ENCODE measurements at regions not wholly inside any gene's neighbourhood (a gene's known extent, or its start where the extent isn't known, plus 50 kb on each side); places are given as distances from the start of the nearest gene placed in this dataset.
"Not testable (repeated sequence)": the region's sequence is repeated elsewhere in the genome, so short reads cannot be mapped to it uniquely, and the experiment has no call there.

DNA sequence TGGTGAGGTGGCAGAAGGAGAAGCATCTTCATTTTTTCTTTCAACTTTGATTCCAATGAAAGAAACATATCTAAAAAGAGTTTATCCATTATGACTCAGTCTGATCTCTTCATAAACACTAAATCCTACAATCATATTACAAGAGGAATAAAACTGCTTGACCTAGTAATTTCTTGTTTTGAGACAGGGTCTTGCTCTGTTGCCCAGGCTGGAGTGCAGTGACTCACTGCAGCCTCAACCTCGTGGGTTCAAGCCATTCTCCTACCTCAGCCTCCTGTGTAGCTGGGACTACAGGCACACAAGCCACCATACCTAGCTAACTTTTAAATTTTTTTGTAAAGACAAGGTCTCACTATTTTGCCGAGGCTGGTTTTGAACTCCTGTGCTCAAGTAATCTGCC lies 147.2 kb downstream of the NDUFA12 start:
- no peak for DNase-seq

DNA sequence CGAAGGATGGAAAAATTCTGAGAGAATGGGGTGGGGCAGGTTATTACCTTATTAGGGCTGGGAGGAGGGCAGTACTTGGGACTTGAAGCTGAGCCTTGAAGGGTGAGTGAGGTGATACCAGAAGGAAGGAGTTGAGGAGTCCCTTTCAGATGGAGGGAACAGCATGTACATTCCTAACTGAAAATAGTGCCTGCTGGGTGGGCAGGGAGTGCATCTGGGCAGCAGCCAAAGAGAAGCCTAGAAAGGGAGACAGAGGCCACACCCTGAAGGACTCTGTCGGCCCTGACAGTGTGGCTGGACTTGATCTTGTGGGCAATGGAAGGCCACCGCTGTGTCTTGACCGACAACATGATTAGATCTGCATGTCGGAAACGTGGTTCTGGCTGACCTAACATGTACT lies 147.6 kb downstream of the NDUFA12 start:
- no peak for DNase-seq

DNA sequence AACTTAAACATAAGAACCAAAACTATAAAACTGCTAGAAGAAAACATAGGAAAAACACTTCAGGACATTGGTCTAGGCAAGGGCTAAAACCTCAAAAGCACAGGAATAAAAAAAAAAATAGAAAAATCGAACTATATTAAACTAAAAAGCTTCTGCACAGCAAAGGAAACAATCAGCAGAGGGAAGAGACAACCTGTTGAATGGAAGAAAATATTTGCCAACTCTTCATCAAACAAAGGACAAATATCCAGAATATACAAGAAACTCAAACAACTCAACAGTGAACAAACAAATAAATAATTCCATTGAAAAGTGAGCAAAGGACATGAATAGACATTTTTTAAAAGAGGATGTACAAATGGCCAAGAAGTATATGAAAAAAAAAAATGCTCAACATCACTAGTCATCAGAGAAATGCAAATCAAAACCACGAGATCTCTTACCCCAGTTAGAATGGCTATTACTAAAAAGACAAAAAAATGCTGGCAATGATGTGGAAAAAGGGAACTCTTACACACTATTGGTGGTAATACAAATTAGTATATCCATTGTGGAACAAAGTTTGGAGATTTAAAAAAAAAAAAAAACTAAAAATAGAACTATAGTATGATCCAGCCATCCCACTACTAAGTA lies 152.0 kb downstream of the NDUFA12 start:
- DNase-seq = no peak

DNA sequence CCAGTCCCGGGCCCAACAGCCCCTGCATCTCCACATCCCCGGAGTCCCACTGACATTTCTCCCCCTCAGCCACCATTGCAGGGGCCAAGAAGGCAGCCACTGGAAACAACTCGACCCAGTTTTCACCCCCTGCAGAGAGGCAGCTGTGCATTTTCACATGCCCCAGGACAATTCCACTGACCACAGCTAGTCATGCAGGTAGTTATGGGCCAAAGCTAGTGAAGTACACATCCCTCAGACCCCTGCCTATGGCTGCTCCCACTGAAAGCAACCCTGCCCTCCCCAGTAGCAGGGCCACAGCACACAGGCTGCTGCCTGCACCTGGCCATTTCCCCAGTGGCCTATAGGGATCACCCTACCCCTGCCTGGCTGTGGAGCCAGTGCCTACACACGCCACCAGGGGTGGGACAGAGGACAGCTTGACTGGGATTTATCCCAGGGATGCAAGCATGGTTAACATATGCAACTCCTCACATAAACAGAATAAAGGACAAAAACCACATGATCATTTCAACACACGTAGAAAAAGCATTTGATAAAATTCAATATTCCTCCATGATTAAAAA lies 154.0 kb downstream of the NDUFA12 start:
- no peak for DNase-seq

DNA sequence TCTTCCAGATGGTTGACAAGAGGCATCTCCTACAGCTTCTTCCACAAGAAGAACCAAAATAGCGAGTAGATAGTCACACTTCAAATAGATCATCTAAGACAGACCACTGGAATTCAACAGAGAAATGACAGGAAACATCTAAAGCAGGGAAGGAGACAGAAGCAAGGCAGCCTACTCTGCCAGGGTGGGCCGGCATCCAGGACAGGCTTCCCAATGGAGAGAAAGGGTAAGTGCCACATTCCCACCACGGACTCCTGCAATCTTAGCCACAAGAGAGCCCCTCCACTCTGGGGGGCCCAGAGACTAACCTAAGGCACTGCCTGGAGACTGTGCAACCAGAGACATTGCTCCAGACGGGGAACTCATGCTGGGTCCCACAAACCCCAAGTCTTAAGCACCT lies 154.5 kb downstream of the NDUFA12 start:
- DNase-seq = no peak

DNA sequence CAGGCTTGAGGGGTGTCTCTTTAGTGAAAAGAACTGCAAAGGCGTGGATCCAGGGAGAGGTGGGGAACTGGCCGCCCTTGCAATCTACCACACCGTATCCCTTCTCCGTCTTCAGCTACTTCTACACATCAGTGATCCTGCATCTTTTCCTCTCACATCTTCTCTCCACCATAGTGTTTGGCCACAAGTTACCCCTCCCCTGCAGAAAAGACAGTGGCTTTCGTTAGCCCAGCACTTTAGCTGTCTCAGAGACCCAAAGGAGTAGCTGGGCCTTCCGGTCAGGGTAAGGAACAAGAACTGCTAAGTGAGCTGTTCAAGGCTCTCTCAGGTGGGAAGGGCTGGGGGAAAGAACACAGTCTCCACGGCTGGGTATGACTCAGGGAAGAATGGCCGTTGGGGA lies 158.4 kb downstream of the NDUFA12 start:
- DNase-seq = no peak

DNA sequence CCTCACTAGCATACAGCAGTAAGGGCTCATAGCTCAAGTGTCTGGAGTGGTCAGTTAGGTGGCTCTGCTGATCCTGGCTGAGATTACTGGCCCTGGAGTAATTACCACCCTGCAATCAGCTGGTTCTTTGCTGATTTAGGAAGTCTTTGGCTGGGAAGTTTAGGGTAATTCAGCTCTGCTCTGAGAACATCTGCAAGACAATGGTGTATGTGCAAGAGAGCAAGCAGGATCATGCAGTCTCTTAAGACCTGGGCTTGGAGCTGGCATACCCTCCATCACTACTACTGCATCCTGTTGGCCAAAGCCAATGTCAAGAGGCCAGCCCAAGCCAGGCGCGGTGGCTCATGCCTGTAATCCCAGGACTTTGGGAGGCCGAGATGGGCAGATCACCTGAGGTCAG lies 159.0 kb downstream of the NDUFA12 start:
- DNase-seq = no peak

DNA sequence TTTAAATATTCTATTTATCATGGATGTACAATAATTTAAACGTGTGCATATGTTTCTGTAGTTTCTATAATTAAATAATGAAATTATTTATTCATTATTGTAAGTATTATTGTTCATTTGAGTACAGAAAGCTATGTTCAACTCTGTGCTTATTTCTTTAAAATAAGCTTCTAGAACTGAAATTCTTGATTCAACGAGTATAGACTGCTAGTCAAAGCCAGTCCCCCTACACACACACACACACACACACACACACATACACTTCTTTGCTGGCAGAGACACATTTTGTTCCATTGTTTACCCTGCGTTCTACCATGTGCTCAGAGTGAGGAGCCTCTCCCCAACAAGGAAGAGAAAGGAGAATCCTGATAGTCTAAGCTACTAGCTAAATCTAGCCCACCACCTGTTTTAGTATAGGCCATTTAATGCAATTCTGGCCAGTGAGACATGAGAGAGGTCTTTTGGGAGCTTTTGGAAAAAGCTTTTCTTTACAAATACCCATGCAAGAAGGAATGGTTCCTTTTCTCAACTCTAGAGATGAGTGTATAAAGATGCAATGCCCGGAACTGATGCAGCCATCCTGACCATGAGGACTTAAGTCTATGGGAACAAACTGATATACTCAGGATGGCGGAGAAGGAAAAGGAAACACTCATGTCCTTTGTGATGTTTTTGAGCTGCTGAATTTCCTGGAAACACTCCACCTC lies 161.4 kb downstream of the NDUFA12 start:
- DNase-seq = no peak

DNA sequence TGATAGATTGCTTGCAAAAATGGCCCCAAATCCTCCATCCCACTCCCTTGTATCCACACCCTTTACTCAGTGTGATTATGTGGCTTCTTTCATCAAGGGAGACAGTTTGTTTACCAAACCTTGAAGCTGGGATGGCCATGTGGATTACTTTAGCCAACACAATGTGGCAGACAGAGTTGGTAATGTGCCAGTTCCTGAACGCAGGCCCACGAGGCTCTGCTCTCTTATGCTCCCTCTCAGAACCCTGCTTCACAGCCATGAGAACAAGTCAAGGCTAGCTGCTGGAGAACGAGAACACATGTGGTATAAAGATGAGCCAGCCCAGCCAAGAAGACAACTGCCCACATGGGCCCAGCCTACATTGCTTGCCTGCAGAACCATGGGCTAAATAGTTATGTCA lies 162.3 kb downstream of the NDUFA12 start:
- no peak for DNase-seq

DNA sequence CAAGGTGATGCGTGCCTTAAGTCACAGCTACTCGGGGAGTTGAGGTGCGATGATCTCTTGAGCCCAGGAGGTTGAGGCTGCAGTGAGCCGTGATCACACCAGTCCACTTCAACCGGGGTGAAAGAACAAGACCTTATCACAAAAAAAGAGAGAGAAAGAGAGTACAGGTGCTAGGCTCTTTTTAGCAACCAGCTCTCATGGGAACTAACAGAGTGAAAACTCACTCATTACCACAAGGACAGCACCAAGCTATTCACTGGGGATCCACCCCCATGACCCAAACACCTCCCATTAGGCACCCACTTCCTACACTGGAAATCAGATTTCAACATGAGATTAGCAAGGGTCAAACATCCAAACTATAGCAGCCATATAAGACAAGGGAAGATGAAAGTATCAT lies 164.2 kb downstream of the NDUFA12 start:
- DNase-seq = no peak

DNA sequence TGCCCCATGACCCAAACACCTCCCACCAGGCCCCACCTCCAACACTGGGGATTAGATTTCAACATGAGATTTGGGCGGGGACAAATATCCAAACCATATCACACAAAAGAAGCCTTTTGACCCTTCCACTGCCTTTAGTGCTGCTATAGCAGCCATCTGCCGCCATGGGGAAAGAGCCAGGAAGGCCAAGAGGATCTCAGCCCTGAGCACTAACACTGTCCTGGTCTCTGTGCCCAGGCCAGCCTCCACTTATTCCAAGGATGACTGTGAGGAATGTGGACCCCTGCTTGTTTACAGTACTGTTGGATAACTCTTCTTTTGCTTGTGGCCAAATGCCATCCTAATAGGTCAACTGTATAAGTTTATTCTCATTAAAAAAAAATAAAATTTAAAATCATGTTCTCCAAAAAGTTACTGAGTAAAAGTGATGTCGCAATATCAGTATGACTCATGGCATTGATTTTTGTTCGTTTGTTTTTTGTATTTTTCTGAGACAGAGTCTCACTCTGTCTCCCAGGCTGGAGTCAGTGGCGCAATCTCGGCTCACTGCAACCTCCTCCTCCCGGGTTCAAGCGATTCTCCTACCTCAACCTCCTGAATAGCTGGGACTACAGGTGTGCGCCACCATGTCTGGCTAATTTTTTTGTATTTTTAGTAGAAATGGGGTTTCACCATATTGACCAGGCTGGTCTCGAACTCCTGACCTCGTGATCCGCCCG lies 166.4 kb downstream of the NDUFA12 start:
- not testable (repeated sequence) for DNase-seq

DNA sequence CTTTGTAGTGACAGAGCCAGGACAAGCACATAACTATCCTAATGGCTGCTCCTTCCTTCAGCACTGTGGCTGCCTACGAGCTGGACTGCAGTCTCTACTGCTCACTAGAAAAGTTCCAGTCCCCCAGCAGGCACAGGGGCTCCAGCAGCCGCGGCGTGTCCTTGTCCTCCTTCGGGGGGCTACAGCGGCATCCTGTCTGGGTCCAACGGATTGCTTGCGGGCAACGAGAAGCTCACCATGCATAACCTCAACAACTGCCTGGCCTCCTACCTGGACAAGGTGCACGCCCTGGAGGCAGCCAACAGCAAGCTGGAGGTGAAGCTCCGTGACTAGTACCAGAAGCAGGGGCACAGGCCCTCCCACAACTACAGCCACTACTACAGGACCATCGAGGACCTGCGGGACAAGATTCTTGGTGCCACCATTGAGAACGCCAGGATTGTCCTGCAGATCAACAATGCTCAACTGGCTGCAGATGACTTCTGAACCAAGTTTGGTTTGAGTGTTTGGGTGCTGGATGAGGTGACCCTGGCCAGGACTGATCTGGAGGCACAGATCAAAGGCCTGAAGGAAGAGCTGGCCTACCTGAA lies 169.4 kb downstream of the NDUFA12 start:
- DNase-seq = no peak

DNA sequence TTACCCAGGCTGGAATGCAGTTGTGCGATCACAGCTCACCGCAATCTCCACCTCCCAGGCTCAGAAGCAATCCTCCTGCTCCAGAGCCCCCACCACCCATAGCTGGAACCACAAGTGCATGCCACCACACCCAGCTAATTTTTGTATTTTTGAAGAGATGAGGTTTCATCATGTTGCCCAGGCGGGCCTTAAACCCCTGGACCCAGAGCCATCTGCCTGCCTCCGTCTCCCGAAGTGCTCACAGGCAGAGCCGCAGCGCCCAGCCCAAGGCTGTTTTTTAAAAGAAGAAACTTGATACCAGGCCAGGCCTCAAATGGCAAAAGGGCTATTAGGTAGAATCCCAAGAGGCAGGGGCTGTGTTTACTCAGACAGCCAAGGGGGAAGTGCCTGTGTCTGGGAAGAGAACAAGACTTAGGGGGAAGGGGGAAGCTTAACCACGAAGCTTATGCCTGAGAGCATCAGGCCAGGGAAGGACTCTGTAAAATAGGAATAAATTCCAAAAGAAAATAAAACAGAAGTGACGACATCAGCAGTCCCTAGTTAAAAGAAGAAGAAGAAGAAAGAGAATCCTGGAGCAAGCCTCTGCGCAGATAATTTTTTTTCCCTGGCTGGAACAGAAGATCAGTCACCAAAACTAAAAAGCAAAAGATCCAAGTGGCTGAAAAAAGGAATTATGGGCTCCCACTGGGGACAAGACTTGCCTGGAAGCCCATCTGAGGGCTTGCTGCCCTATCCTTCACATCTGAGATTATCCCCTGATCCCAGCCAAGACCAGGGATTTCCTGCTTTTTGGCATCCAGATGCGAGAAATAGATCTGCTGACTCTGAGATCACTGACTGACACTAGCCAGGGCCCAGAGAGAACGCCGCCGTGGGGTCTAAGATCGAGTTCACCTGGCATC lies 170.5 kb downstream of the NDUFA12 start:
- no peak for DNase-seq

DNA sequence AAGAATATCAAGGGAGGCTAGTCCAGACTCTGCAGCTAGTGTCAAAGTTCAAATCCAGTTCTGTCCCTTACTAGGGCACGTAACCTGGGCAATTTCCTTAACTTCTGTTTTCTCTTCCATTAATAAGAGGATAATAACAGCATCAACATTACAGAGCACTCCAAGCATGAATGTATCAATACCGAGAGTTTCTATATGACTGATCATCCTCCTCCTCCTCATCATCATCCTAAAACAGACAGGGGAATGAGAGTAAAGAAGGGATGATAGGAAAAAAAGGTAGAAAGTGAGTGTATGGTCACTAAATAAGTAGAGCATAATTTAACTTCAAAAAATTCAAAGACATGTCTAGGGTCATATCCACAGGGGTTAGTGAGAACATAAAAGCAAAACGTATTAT lies 171.4 kb downstream of the NDUFA12 start:
- DNase-seq = no peak

DNA sequence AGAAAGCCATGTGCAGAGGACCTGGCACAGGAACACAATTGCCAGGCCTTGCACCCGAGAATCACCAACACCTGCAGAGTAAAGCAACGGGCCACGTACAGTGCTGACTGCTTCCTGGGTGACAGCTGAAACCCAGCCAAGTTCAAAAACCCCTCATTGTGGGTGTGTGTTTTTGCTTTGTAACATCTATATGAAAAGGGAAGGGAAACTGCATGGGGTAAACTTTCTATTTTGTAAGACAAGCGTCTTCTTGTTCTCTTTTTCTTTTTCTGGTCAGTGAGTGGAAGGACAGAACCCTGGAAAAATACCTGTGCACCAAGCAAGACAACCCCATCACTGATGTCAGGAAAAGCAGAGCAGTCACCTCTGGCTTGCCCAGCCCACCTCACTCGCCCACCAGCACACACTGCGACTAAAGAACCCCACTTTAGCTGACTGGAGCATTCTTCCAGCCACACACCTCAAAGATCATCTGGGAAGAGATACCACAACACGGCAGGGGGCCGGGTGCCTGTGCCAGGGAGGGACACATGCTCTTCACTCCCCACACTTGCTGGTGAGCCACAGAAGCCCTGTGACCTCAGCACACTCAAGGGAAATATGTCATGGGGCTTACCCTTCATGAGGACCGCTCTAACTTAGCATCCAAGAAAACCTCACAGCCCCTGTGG lies 172.3 kb downstream of the NDUFA12 start:
- DNase-seq = peak; percentile 54

DNA sequence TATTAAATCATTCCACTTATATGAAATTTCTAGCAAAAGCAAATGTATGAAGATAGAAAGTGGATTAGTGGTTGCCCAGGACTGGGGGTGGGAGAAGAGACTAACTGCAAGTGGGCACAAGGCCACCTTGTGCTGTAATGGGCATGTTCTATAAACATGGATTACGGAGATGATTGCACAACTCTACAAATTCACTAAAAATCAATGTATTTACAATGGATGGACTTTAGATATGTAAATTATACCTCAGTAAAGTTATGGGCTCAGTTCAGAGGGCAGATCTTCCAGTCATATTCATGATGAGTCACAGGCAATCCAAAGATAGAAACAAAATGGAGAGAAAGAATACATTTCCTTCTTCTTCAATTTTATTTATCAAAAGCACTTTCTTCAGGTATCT lies 173.9 kb downstream of the NDUFA12 start:
- no peak for DNase-seq

DNA sequence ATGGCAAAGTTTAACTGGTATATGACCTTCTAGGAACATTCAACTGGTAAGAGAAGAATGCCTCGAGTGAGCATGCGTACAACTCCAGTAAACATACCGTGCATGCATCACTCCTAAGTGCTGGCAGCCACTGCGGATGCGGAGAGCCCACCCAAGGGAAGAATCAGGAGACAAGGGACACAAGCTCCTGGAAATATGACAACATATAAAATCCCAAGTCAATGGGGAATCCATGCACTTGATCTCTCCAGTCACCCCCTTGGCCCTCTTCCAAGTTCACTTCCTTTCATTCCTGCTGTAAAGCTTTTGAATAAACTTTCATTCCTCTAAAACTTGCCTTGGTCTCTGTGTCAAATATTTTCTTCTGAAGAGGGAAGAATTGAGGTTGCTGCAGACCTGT lies 168.7 kb upstream of the TMCC3 start:
- no peak for DNase-seq

DNA sequence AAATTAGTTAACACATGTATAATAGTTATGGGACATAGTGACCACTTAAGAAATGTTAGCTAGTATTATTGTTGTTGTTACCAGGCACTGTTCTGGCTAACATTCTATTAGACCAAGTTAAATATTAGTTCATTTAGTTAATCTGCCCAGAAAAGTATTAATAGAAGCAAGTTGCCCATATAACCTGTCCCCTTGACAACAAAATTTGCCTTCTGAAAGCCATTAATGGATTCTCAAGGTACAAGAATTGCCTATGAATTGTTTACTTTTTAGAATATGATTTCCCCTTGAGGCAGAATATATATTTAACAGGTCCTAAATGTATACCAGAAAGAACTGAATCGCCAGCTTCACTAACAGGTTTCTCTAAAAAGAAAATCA lies 167.3 kb upstream of the TMCC3 start:
- no peak for DNase-seq

DNA sequence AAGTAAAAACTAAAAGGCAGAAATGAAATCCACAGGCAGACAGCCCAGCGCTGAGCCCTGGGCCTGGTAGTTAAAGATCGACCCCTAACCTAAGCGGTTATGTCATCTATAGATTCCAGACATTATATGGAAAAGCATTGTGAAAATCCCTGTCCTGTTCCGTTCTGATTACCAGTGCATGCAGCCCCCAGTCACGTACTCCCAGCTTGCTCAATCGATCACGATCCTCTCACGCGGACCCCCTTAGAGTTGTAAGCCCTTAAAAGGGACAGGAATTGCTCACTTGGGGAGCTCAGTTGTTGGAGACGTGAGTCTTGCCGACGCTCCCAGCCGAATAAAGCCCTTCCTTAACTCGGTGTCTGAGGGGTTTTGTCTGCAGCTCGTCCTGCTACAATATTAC lies 166.8 kb upstream of the TMCC3 start:
- DNase-seq = not testable (repeated sequence)

DNA sequence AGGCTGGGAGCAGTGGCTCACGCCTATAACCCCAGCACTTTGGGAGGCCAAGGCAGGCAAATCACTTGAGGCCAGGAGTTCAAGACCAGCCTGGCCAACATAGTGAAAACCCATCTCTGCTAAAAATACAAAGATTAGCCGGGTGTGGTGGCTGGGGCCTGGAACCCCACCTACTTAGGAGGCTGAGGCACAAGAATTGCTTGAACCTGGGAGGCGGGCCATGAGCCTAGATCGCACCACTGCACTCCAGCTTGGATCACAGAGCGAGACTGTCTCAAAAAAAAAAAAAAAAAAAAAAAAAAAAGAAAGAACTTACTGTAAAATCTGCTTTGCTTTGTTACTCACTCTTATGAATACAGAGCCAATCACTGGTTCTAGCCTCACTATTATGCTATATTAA lies 166.4 kb upstream of the TMCC3 start:
- not testable (repeated sequence) for DNase-seq

DNA sequence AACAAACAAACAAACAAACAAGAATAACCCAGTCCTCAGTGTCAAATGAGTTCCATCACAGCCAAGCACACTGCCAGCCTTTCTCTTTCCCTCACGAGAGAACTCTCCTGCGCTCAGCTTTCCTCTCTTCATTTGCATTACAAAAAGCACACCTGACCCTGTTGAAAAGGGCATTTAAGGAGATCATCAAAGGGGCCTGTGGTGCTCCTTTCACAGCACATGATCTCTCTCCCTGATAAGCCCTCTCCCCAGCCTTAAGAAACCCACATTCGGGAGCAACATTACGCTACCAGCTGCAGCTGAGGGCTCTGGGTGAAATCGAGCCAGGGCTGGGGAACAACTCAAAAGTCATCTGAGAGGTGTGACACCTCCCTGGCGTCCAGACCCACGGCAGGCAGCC lies 165.6 kb upstream of the TMCC3 start:
- DNase-seq = no peak

DNA sequence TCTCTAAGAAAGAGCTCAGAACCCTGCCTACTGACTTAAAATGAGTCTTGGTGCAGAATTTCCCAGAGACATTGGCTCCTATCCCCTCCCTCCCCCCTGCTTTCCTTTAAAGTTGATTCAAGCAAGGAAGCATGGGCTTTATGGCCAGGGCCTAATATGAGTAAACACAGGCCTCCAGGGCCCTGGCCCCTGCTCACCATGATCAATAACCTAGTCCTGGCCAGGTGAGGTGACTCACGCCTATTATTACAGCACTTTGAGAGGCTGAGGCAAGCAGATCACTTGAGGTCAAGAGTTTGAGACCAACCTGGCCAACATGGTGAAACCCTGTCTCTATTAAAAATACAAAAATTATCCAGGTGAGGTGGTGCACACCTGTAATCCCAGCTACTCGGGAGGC lies 165.1 kb upstream of the TMCC3 start:
- no peak for DNase-seq

Measured in CD4-positive, alpha-beta T cell treated with Interferon gamma for 1 hour (primary cell).